GM21390 (cell line): ENCODE measurements at regions not wholly inside any gene's neighbourhood (a gene's known extent, or its start where the extent isn't known, plus 50 kb on each side); places are given as distances from the start of the nearest gene placed in this dataset.

Experiments used
- ATAC-seq: cut with Tn5 transposase; IDR thresholded peaks from one replicate; pipeline ENCODE4 v1.9.1; 2021; ENCODE audit not compliant: unreplicated experiment

- no peak for ATAC-seq
These were observed 984.7 kb upstream of the PCDH9 start for GRCh38 chr13:68214691-68215415.

GRCh38 chr13:68199271-68199670 is 969.1 kb upstream of the PCDH9 start:
- no peak for ATAC-seq

GRCh38 chr13:68190818-68191217 is 960.7 kb upstream of the PCDH9 start:
- no peak for ATAC-seq

- no peak for ATAC-seq
These were observed 955.5 kb upstream of the PCDH9 start for GRCh38 chr13:68185444-68186141.

GRCh38 chr13:68176475-68176874 is 946.3 kb upstream of the PCDH9 start:
- no peak for ATAC-seq

- no peak for ATAC-seq
These were observed 944.8 kb upstream of the PCDH9 start for GRCh38 chr13:68174893-68175292.

GRCh38 chr13:68173111-68173510 is 943.0 kb upstream of the PCDH9 start:
- no peak for ATAC-seq

GRCh38 chr13:68170961-68171360 is 940.8 kb upstream of the PCDH9 start:
- no peak for ATAC-seq

- ATAC-seq: no peak
These were observed 938.3 kb upstream of the PCDH9 start for GRCh38 chr13:68168448-68168847.

- no peak for ATAC-seq
These were observed 930.3 kb upstream of the PCDH9 start for GRCh38 chr13:68160466-68160865.

GRCh38 chr13:68152414-68152813 is 922.3 kb upstream of the PCDH9 start:
- no peak for ATAC-seq

GRCh38 chr13:68145852-68146251 is 915.7 kb upstream of the PCDH9 start:
- ATAC-seq: no peak

- ATAC-seq: no peak
These were observed 898.3 kb upstream of the PCDH9 start for GRCh38 chr13:68128297-68128915.

- no peak for ATAC-seq
These were observed 894.9 kb upstream of the PCDH9 start for GRCh38 chr13:68125087-68125480.

GRCh38 chr13:68124437-68125086 is 894.4 kb upstream of the PCDH9 start:
- ATAC-seq: no peak

GRCh38 chr13:68110178-68110768 is 880.1 kb upstream of the PCDH9 start:
- ATAC-seq: no peak

GRCh38 chr13:68107667-68108066 is 877.5 kb upstream of the PCDH9 start:
- no peak for ATAC-seq

- ATAC-seq: no peak
These were observed 869.5 kb upstream of the PCDH9 start for GRCh38 chr13:68099631-68100030.

GRCh38 chr13:68081061-68081460 is 850.9 kb upstream of the PCDH9 start:
- no peak for ATAC-seq

GRCh38 chr13:68078874-68079273 is 848.7 kb upstream of the PCDH9 start:
- ATAC-seq: no peak

- ATAC-seq: no peak
These were observed 848.3 kb upstream of the PCDH9 start for GRCh38 chr13:68078469-68078868.
